ENCODE measurements at regions not wholly inside any gene's neighbourhood (a gene's known extent, or its start where the extent isn't known, plus 50 kb on each side); places are given as distances from the start of the nearest gene placed in this dataset.
A peak's percentile ranks its signal among the peaks of the same experiment; 100 is the strongest.

GRCh38 chr14:62099091-62099490 is 336.9 kb downstream of the SNAPC1 start:
- DNase-seq: no peak

- DNase-seq: no peak
These were observed 339.0 kb downstream of the SNAPC1 start for GRCh38 chr14:62101189-62101588.

GRCh38 chr14:62101673-62102348 is 339.6 kb downstream of the SNAPC1 start:
- DNase-seq: no peak

GRCh38 chr14:62102349-62102725 is 340.1 kb downstream of the SNAPC1 start:
- no peak for DNase-seq

GRCh38 chr14:62103464-62103863 is 341.2 kb downstream of the SNAPC1 start:
- DNase-seq: no peak

GRCh38 chr14:62110941-62111340 is 348.7 kb downstream of the SNAPC1 start:
- no peak for DNase-seq

GRCh38 chr14:62117010-62117750 is 355.0 kb downstream of the SNAPC1 start:
- peak; percentile 8 for DNase-seq

- no peak for DNase-seq
These were observed 355.5 kb downstream of the SNAPC1 start for GRCh38 chr14:62117751-62118105.

GRCh38 chr14:62118461-62118860 is 356.2 kb downstream of the SNAPC1 start:
- DNase-seq: no peak

- DNase-seq: no peak
These were observed 356.7 kb downstream of the SNAPC1 start for GRCh38 chr14:62118871-62119270.

GRCh38 chr14:62123961-62124360 is 361.7 kb downstream of the SNAPC1 start:
- no peak for DNase-seq

GRCh38 chr14:62125793-62126192 is 363.6 kb downstream of the SNAPC1 start:
- no peak for DNase-seq

- DNase-seq: no peak
These were observed 364.8 kb downstream of the SNAPC1 start for GRCh38 chr14:62126879-62127478.

- no peak for DNase-seq
These were observed 368.2 kb downstream of the SNAPC1 start for GRCh38 chr14:62130441-62130840.

- DNase-seq: no peak
These were observed 371.7 kb downstream of the SNAPC1 start for GRCh38 chr14:62133776-62134550.

- no peak for DNase-seq
These were observed 376.4 kb downstream of the SNAPC1 start for GRCh38 chr14:62138593-62138992.

- DNase-seq: no peak
These were observed 378.9 kb downstream of the SNAPC1 start for GRCh38 chr14:62141139-62141538.

- no peak for DNase-seq
These were observed 381.0 kb downstream of the SNAPC1 start for GRCh38 chr14:62143245-62143644.

- no peak for DNase-seq
These were observed 382.6 kb downstream of the SNAPC1 start for GRCh38 chr14:62144863-62145262.

GRCh38 chr14:62146030-62146429 is 383.8 kb downstream of the SNAPC1 start:
- DNase-seq: no peak

- DNase-seq: no peak
These were observed 393.8 kb downstream of the SNAPC1 start for GRCh38 chr14:62156052-62156451.

GRCh38 chr14:62158779-62159178 is 396.6 kb downstream of the SNAPC1 start:
- DNase-seq: no peak

GRCh38 chr14:62159314-62159713 is 397.1 kb downstream of the SNAPC1 start:
- no peak for DNase-seq
